ENCODE measurements at regions not wholly inside any gene's neighbourhood (a gene's known extent, or its start where the extent isn't known, plus 50 kb on each side); places are given as distances from the start of the nearest gene placed in this dataset.
A peak's percentile ranks its signal among the peaks of the same experiment; 100 is the strongest.

- no peak for ATAC-seq (ENCODE audit: poor library complexity)
- no peak for DNase-seq
- intact Hi-C loops (cut with DNase I) = no loop called here
Observed at GRCh38 chr2:195508139-195508455, 148.9 kb upstream of the SLC39A10 start.

- ATAC-seq (ENCODE audit: poor library complexity) (no peak), DNase-seq (no peak)
- intact Hi-C loops (cut with DNase I) = no loop called here
Observed at GRCh38 chr2:195507447-195508138, 149.4 kb upstream of the SLC39A10 start.

GRCh38 chr2:195505701-195506100 is 151.3 kb upstream of the SLC39A10 start:
- intact Hi-C loops (cut with DNase I) = no loop called here
- ATAC-seq (ENCODE audit: poor library complexity) (no peak), DNase-seq (no peak)

DNA sequence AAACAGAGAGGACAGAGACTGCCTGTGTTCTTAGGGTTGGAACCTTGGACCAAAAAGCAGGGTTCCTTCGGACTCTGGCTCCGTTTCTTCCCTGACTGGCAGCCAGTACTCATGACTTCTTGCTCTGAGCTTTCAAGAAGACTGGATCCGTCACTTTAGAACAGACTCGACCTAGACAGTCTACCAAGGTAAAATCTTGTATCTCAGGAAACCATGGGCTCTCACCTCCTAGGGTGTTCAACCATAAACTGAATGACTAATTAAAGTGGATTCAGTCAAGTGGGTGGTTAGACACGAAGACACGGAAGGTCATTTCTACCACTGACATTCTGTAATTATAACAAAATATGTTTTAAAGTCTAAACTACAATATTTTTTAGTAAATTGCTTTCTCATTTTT is 153.8 kb upstream of the SLC39A10 start:
- intact Hi-C loops (cut with DNase I) = no loop called here
- no peak for ATAC-seq (ENCODE audit: poor library complexity)
- no peak for DNase-seq

GRCh38 chr2:195501746-195502145 is 155.3 kb upstream of the SLC39A10 start:
- ATAC-seq (ENCODE audit: poor library complexity) (no peak), DNase-seq (no peak)
- intact Hi-C loops (cut with DNase I) = no loop called here

GRCh38 chr2:195500879-195501278 is 156.1 kb upstream of the SLC39A10 start:
- ATAC-seq (ENCODE audit: poor library complexity) (no peak), DNase-seq (no peak)
- intact Hi-C loops (cut with DNase I) = no loop called here

DNA sequence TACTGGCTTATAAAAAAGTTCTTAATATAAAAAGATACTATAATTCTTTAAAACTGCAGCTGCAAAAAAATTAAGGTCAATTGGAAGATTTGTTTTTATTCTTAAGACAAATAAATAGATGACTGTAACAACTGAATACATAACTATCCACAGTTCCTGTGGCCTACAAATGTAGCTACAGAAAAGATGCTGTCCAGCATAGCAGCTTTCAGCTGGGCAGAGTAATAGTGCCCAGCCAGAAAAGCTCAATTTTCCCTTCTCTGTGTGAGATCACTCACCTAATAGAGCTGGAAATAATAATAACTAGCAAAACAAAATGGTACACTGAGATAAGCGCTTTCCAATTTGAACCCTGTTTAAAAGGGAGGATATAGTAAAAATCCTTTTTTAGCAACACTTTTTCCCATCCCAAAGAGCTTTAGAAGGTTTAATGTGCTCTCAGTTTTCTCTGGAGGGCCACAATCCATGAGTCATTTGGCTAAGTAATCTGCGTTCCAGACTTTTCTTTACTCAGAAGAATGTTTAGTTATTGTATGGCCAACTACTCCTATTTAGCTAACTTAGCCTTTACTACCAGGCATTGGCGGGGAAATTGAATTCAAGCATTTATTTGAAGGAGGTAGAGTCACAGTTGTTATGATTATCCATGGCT is 158.1 kb upstream of the SLC39A10 start:
- ATAC-seq (ENCODE audit: poor library complexity) = no peak
- intact Hi-C loops (cut with DNase I) = loop anchor here (5.0 kb wide), 1 partner anchor 563 kb away; no protein-coding TSS in a partner anchor
- no peak for DNase-seq

DNA sequence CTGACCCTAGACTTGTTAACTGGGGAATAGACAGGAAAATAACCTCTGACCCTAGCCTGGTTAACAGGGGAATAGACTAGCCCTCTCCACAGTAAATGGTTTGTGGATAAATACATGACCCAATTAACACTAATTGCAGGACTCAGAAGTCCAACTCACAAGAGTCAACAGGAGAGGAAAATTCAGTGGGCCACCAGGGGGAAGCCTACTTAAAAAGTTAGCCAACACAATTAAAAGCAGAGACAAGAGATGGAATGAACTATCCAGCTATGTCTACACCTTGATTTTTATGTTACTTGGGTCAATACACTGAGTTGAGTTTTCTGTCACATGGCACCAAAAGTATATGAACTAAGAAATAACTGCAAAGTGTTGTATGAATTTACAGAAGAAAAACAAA is 158.8 kb upstream of the SLC39A10 start:
- ATAC-seq (ENCODE audit: poor library complexity) (peak; percentile 48), DNase-seq (no peak)
- intact Hi-C loops (cut with DNase I) = loop anchor here (5.0 kb wide), 1 partner anchor 564 kb away; no protein-coding TSS in a partner anchor

DNA sequence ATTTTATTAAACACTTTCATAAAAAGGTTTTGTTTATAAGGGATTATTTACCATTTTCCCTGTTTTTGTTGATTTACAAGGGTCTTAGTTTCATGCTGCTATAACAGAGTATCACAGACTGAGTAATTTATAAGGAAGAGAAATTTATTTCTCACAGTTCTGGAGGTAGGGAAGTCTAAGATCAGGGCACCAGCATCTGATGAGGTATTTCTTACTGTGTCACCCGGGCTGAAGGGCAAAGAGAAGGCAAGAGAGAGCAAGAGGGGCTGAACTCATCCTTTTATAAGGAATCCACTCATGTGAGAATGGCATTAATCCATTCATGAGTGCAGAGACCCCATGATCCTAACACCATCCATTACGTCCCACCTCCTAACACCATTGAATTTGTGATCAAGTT is 160.0 kb upstream of the SLC39A10 start:
- ATAC-seq (ENCODE audit: poor library complexity) = no peak
- DNase-seq = no peak
- intact Hi-C loops (cut with DNase I) = loop anchor here (5.0 kb wide), 1 partner anchor 565 kb away; no protein-coding TSS in a partner anchor

GRCh38 chr2:195495966-195496365 is 161.1 kb upstream of the SLC39A10 start:
- intact Hi-C loops (cut with DNase I) = loop anchor here (5.0 kb wide), 1 partner anchor 566 kb away; no protein-coding TSS in a partner anchor
- no peak for DNase-seq
- ATAC-seq (ENCODE audit: poor library complexity) = no peak

DNA sequence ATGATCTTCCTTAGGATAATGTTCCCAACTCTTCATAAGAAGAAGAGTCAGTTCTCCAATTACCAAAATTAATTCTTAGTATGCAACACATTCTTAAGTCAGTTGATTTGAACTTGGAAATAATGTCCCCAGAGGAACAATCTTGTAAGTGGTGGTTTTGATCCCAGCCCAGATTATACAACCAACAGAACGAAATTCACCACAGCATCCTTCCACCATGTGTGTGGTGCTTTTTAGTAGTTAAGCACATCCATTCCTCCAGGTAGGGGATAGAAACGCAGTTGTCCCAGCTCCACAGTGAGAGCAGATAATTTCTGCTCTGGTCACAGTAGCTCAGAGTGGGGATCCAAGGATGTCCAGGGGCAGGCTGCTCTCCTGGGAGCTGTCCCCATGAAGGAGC is 161.7 kb upstream of the SLC39A10 start:
- intact Hi-C loops (cut with DNase I) = loop anchor here (5.0 kb wide), 1 partner anchor 567 kb away; no protein-coding TSS in a partner anchor
- DNase-seq (no peak), ATAC-seq (ENCODE audit: poor library complexity) (no peak)

- ATAC-seq (ENCODE audit: poor library complexity) = no peak
- intact Hi-C loops (cut with DNase I) = no loop called here
Observed at GRCh38 chr2:195494451-195494850, 162.6 kb upstream of the SLC39A10 start.

DNA sequence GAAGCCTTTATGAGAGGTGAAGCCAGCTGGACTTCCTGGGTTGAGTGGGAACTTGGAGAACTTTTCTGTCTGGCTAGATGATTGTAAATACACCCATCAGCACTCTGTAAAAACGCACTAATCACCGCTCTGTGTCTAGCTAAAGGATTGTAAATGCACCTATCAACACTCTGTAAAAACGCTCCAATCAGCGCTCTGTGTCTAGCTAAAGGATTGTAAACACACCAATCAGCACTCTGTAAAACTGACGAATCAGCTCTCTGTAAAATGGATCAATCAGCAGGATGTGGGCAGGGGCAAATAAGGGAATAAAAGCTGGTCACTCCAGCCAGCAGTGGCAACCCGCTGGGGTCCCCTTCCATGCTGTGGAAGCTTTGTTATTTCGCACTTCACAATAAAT is 163.6 kb upstream of the SLC39A10 start:
- ATAC-seq (ENCODE audit: poor library complexity) = no peak
- intact Hi-C loops (cut with DNase I) = no loop called here
- DNase-seq = no peak

More at GRCh38 chr2:195494451-195494850, 162.6 kb upstream of the SLC39A10 start:
- no peak for DNase-seq

DNA sequence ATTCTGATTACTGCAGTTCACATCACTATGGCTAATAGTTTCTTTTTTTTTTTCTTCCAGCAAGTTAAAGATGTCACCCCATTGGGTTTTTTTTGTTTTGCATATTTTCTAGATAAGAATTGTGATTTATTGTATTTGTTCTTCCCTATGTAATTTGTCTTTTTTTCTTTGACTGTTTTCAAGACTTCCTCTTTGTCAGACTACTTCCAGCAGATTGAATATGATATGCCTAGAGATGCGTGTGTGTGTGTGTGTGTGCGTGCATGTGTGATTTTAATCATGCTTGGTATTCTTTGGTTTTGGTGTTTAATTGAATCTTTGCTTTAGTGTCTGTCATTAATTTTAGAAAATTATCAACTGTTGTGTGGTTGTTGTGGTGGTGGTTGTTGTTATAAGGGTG is 166.7 kb upstream of the SLC39A10 start:
- ATAC-seq (ENCODE audit: poor library complexity) (no peak), DNase-seq (no peak)
- intact Hi-C loops (cut with DNase I) = no loop called here

DNA sequence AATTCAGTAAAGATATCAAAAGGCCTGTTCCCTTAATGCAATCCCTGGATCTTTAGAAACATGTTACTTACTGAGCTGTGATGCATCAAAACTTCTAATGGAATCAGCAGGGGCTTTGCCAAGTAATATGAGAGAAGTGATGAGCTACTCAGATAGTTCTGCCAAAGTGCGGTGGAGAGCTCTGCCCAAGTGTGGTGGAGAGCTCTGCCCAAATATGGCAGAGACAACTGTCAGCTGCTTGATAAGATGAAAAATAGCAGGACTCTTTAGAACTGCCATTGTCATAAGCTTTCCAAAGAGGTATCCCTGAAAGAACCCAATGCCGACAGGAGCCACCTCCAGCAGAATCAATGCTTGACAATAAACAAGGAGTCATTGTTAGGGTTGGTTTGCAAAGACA is 167.9 kb upstream of the SLC39A10 start:
- no peak for ATAC-seq (ENCODE audit: poor library complexity)
- intact Hi-C loops (cut with DNase I) = no loop called here
- DNase-seq = no peak

DNA sequence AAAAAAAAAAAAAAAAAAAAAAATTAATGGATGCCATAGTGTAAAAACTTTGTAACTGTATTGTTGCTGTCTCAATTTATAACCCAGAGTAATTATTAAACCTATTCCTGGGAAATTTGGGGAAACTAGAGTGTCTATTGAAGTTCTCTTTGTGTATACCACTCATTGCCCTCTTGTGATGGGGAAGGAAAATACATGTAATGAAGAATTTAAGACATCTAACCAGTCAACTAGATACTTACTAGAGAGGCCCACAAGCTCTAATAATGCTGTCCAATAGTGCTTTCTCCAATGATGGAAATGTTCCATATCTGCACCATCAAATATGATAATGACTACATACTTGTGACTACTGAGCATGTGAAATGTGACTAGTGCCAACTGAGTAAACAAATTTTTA is 168.5 kb upstream of the SLC39A10 start:
- no peak for ATAC-seq (ENCODE audit: poor library complexity)
- no peak for DNase-seq
- intact Hi-C loops (cut with DNase I) = no loop called here

DNA sequence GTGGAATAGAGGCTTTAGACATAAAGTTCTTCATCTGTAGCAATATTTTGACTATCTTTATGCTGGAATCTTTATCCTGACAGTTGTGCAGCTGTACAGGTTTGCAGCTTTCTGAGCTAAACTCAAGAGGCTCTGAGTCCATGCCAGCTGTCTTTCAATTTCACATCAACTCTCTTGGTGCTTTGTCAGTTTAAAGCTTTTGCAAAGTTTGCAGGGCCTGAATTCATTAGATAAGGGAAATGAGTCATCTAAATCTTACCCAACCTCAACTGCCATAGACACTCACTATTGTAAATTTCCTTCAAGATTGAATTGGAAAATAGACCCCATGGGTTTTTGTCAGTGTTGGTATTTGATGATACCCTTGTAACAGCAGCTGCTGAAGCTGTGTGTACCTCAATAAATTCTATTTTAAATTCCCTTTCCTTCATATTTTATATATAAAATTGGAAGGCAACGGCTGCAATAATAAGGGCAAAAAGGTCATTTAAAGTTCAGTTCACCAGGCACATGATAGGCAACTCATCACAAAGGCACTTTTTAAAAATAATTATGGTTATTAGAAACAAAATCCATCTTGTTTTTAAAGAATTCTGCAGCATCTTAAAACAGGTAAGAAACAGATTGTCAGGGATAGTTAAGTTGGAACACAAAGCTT is 169.9 kb upstream of the SLC39A10 start:
- intact Hi-C loops (cut with DNase I) = no loop called here
- ATAC-seq (ENCODE audit: poor library complexity) = no peak
- DNase-seq = no peak

DNA sequence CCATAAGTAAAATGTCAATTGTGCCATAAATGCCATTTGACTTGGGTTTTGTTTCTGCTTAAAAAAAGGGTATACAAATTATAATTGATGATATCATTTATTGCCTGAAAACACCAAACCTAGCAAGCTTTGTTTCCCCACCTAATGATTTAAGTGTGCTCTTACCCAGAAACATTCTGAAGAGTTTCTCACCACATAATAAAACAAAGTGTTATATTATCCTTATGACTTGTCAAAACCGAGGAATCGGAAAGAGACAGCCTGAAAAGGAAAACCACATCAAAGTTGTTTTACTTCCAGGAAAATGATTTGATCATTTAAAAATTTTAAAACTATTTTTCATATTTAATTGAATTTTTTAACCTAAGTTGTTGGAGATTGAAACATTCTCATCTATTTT is 170.5 kb upstream of the SLC39A10 start:
- ATAC-seq (ENCODE audit: poor library complexity) (no peak), DNase-seq (no peak)

GRCh38 chr2:195482010-195482409 is 175.0 kb upstream of the SLC39A10 start:
- no peak for ATAC-seq (ENCODE audit: poor library complexity)
- intact Hi-C loops (cut with DNase I) = no loop called here
- no peak for DNase-seq

More for the DNA sequence above, 170.5 kb upstream of the SLC39A10 start:
- intact Hi-C loops (cut with DNase I) = no loop called here

- DNase-seq = no peak
- ATAC-seq (ENCODE audit: poor library complexity) = no peak
- intact Hi-C loops (cut with DNase I) = no loop called here
Observed at GRCh38 chr2:195480121-195480520, 176.9 kb upstream of the SLC39A10 start.
